Ishikawa (cell line): ENCODE measurements at regions not wholly inside any gene's neighbourhood (a gene's known extent, or its start where the extent isn't known, plus 50 kb on each side); places are given as distances from the start of the nearest gene placed in this dataset.

ENCODE experiments used
- EP300 ChIP-seq: IDR thresholded peaks from 2 replicates; pipeline ENCODE4 v1.6.1; 2012; ENCODE audit warnings: borderline replicate concordance
- FOXM1 ChIP-seq: IDR thresholded peaks from 2 replicates; pipeline ENCODE4 v1.6.1; 2012; ENCODE audit warnings: low read depth, borderline replicate concordance
- RAD21 ChIP-seq: IDR thresholded peaks from 2 replicates; pipeline ENCODE4 v1.6.1; 2012; ENCODE audit warnings: low read depth
- TCF12 ChIP-seq: IDR thresholded peaks from 2 replicates; pipeline ENCODE4 v1.6.1; 2012; ENCODE audit warnings: low read depth
- TEAD4 ChIP-seq: IDR thresholded peaks from 2 replicates; pipeline ENCODE4 v1.6.1; 2012
- ZBTB7A ChIP-seq: IDR thresholded peaks from 2 replicates; pipeline ENCODE4 v1.6.1; 2012; ENCODE audit warnings: low read depth
- TF ChIP-seq, protein P1 (sequence below): IDR thresholded peaks from 2 replicates; pipeline ENCODE4 v1.6.1; 2012
- TF ChIP-seq, protein P2 (sequence below): IDR thresholded peaks from 2 replicates; pipeline ENCODE4 v1.6.1; 2012; ENCODE audit warnings: low read depth, mild to moderate bottlenecking

DNA sequence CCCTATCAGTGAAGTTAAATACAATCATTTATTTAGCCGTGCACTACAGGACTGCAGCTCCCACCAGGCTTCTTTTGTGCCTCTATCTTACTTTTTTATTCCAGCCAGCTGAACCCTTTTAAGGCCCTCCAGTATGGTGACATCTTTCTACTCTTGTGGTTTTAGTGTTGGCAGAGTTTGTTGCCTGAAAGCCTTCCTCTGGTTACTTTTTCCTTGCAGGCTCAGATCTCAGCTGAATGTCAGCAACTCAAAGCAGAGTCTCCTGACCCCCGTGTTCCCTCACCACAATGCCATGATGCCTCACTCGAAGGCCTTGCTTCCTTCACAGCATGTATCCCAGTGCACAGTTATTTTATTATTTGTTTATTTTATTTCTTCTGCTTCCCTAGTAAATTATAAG, 818.9 kb upstream of the LCORL start:
- TF ChIP-seq, protein P1, sequence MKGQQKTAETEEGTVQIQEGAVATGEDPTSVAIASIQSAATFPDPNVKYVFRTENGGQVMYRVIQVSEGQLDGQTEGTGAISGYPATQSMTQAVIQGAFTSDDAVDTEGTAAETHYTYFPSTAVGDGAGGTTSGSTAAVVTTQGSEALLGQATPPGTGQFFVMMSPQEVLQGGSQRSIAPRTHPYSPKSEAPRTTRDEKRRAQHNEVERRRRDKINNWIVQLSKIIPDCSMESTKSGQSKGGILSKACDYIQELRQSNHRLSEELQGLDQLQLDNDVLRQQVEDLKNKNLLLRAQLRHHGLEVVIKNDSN = no peak
- TF ChIP-seq EP300 = no peak
- TF ChIP-seq RAD21 = no peak
- no peak for TF ChIP-seq ZBTB7A
- no peak for TF ChIP-seq TCF12
- no peak for TF ChIP-seq FOXM1
- no peak for TF ChIP-seq TEAD4
- TF ChIP-seq, protein P2, sequence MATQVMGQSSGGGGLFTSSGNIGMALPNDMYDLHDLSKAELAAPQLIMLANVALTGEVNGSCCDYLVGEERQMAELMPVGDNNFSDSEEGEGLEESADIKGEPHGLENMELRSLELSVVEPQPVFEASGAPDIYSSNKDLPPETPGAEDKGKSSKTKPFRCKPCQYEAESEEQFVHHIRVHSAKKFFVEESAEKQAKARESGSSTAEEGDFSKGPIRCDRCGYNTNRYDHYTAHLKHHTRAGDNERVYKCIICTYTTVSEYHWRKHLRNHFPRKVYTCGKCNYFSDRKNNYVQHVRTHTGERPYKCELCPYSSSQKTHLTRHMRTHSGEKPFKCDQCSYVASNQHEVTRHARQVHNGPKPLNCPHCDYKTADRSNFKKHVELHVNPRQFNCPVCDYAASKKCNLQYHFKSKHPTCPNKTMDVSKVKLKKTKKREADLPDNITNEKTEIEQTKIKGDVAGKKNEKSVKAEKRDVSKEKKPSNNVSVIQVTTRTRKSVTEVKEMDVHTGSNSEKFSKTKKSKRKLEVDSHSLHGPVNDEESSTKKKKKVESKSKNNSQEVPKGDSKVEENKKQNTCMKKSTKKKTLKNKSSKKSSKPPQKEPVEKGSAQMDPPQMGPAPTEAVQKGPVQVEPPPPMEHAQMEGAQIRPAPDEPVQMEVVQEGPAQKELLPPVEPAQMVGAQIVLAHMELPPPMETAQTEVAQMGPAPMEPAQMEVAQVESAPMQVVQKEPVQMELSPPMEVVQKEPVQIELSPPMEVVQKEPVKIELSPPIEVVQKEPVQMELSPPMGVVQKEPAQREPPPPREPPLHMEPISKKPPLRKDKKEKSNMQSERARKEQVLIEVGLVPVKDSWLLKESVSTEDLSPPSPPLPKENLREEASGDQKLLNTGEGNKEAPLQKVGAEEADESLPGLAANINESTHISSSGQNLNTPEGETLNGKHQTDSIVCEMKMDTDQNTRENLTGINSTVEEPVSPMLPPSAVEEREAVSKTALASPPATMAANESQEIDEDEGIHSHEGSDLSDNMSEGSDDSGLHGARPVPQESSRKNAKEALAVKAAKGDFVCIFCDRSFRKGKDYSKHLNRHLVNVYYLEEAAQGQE = no peak
